T-helper 2 cell (primary cell): ENCODE measurements at regions not wholly inside any gene's neighbourhood (a gene's known extent, or its start where the extent isn't known, plus 50 kb on each side); places are given as distances from the start of the nearest gene placed in this dataset.
"Not testable (repeated sequence)": the region's sequence is repeated elsewhere in the genome, so short reads cannot be mapped to it uniquely, and the experiment has no call there.

Experiments used
- DNase-seq, 5 experiments: peaks; one replicate each; pipeline versions ENCODE4 v3.0.0 to v3.0.0-alpha.2; 2012 to 2022

DNA sequence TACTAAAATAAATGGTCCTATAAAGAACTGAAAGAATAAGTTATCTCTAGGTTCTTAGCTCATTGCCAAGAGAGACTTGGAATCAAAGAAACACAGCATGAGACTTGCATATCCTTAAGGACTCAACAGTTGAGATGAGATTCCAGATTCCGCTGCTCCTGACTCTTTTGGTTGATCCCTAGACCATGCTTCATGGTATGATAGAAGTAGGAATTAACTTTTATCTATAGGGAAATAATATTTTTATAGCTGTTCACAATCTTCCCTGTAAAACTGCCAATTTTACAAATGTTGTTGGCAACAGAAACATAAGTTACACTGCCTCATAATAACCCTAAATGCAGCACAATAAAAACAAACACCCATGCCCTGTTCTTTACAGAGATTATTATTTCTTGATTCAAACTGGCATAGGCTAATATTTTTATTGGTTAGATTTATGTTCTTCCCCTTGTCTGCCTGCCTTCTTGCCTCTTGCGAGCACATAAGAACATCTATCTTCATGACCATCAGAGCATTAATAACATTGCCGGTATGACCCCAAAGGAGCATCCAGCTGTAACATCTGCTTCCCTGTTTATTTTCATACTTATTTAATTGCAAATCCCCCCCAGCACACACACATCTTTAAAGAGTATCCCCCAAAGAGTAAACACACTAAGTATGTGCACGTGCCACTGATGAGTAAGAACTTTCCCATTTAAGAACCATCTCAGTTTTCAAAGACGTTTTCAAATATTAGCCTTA is 735.7 kb upstream of the SLC8A1 start:
- DNase-seq, result no peak

DNA sequence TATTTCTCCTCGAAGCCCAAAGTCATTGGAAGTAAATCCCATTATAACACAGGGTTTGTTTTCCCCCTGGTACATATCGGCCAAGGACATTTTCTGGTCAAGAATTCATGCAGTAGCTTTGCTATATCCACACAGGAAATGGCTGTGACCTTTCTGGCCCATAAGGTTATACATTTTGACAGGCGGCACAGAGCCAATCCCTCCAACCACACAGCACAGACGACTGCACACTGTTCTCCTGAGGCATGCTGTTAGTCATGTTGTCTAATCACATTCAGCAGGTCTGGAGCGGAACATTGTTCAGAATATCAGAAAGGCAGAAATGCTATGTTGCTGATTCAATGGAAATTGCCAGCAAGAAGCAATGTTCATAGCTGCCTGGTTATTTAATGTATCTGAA is 742.3 kb upstream of the SLC8A1 start:
- no peak for DNase-seq

DNA sequence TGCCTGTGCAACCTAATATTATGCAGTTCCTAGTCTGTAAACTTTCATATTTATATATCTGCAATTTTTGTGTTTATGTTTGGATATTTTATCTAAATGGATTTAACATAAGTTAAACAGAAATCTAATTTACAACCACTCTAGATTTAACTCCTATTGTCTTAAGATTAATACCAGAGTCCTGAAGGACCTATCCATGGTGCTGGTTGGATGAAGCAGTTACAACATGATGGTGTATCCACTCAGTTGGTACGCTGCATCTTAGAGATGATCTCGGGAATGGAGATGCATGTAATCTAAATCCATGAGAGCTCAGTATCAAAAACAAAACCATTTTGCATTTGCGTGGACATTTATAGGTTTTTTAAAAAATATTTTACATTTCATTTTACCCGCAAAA is 745.9 kb upstream of the SLC8A1 start:
- no peak for DNase-seq

DNA sequence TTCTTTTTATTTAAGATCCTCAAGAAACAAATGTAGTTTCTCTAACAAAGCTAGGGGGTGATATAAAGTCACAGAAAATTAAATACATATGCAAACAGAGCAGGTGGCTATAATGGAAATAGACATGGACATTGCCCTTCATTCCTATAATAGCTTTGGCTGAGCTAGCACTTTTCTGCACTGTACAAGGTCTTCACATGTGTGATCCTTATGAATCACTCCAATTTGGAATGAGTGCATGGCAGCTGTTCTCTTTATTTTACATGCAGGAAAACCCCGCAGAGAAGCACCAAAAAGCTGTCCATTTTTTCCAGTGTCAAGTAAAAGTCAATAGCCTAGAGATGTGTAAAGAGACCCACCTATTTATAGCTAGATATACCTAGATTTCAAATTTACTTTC is 747.4 kb upstream of the SLC8A1 start:
- no peak for DNase-seq

DNA sequence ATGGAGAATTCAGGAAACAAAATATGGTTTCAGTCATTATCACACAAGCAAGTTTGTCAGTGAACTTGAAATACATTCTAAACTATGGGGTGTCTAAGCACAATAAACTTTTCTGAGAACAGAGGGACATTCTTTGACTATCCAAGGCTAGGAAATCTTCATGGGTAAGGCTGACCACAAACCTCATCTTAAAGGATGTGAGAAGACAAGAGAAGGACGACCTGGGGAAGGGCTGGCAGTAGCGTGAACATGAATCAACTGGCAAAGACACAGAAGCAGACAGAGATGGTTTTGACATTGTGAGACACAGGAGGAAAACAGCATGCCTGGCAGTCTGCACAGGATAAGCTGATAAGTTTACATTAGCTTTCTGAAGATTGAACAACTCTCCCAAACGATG is 752.4 kb upstream of the SLC8A1 start:
- DNase-seq, result no peak

DNA sequence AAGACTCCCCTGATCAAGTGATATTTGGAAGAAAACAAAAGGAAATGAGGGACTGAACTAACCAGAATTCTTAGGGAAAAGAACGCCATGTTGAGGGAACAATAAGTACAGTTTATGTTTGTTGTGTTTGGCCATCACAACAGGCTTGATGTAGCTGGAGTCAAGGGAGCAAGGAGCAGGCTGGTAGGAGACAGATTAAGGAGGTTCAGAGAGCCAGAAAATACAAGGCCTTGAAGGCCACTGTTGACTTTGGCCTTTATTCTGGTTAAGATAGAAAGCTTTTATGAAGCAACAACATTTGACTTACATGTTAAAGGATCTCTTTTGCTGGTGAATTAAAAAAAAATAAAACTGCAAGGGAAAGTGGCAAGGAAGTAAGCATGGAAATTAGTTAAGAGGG is 754.1 kb upstream of the SLC8A1 start:
- DNase-seq, result no peak

DNA sequence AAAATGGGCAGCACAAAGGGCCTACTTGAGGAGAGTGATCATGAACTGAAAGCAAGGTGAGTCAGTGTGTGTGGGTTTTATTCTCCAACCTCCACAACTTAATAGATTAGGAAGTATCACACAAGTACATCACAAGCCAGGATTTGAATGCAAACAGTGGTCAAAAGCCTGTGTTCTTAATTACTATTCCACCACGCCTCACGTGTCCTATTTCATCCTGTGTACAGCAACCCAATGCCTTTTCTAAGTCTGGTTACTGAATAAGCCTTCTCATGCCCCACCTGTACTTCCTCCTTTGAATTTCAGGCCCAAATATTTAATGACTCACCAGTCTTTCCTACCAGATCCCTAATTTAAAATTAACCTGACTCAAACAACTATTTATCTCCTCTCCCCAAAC is 755.7 kb upstream of the SLC8A1 start:
- DNase-seq, result no peak

DNA sequence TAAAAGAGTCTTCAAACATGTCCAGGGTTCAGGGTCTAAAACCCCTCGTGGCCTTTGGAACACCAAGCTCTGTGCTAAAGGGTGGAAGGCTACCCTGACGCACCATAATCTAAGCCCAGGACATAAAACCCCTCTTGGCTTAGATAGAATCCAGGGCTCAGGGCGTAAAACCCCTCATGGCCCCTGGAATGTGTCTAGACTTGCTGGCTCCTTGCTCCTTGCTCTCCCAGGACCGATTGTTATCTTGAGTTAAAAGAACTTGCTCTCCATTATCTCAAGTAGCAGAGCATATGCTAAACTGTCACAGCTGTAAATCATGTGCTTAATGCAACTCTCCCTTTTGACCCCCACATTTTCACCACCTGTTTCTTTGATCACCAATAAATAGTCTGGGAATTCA is 758.1 kb upstream of the SLC8A1 start:
- DNase-seq, result not testable (repeated sequence)

DNA sequence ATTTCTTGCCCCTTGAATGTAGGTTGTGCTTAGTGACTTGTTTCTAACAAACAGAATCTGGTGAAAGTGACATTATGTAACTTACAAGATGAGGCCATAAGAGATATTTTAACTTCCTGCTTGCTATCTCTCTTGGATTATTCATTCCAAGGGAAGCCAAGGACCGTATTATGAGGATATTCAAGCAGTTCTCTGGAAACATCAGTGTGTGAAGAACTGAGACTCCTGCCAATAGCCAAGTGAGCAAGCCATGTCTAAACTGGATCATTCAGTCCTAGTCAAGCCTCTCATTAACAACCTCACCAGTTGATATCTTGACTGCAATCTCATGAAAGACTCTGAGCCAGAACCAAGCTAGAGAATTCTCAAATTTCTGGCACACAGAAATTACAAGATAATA is 765.1 kb upstream of the SLC8A1 start:
- no peak for DNase-seq

DNA sequence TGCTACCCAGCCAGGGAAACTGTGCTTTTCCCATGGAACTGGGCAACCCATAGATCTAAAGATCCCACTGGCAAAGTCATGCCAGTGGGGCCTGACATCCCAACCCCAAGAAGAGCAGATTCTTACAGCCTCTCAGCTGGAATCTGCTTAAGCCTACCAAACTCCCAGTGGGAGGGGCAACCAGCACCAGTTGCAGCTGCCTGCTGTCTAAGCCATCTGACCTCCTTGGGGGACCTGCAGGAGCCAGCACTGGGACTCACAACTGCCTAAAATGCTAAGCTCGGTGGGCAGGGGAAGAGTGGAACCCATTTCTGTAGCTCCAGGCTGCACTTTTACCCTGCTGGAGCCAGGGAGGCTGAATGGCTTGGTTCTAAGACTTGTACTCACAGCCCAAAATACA is 770.7 kb upstream of the SLC8A1 start:
- no peak for DNase-seq

DNA sequence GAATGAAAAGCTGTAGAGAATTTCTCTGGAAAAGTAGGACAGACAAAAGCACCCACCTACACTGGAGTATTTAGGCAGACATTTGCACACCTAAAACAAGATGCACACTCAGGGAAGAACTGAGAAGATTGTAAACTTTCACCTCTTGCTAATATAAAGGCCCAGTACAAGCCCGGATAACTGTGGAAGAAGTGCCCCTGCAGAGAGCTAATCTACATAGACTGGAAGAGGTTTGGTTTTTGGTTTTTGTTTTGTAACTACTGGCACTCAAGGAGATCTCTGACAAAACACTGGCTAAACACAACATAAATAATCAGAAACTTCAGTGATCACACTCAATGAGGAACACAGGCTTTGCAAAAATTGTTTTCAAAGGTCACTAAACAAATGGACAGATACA is 782.2 kb upstream of the SLC8A1 start:
- no peak for DNase-seq

DNA sequence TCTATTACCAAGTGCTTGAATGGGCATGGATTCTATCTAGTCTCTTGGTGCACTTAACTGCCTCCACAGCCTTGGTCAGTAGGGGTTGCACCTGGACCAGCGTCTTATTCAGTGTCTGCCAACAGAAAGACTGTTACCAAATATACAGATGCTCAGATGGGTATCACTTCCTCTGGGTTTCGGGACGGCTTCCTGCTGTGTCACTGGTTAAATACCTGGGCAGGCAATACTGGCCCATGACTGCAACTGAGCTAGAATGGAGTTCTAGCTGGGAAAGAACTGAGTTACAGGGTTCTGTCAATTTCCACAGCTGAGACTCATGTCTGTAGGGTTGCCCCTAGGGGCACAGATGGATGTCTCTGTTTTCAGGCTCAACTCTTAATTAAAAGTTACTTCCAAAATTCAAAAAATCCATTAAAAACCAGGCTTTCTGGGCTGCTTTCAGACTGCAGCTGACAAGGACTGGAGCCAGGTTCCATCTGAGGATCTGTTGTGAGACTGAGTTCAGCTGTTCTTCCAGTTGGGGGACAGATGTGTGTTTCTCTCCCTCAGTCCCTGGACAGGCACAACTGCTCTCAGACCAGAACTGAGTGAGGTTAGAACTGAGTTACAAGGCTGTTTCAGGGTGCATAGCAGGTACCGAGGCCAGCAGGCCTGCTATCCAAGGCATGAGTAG is 789.6 kb upstream of the SLC8A1 start:
- no peak for DNase-seq

DNA sequence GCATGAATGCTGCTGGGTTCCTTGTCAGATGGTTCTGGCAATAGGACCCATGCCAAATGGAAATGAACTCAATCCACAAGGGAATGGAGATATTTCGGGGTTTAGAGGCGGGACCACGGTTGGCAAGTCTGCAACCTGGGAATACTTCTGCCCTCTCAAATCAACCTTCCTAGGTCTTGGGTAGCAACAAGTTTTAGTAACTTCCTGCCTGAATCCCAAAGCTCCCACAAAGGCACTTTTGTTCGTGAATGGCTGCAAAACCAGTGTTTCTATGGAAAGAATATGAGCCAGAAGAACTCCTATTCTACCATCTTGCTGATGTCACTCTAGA is 790.1 kb upstream of the SLC8A1 start:
- no peak for DNase-seq

DNA sequence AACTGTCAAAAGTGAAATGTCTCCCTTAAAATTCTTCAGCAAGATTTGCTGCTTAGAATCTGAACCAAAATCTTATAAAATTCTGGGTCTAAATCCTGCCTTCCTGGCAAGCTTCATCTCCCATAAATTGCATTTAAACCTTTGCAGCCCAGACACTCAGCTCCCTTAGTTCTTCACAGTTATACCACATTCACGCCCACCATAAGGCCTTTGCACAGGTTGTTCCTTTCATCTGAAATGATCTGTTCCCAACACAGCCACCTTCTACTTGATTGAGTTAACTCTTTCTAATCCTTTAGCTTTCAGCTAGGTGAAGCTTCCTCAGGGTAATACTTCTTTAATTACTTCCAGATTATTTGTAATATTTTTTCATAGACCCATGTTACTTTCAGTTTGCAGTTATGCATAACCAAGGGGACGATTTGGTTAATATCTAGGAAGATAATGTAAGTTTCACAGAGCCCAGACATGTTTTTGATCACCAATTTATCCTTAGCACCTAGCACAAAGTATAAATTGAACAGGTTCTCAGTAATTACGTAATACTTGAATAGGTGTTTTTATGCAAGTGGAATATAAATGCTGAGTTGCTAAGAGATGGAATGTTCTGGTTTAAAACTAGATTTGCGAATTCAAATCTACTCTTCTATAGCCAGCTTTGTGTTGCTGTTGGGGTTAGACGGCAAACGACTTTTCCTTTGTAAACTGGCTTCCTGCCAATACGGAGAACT is 779.7 kb upstream of the PKDCC start:
- DNase-seq, result no peak

DNA sequence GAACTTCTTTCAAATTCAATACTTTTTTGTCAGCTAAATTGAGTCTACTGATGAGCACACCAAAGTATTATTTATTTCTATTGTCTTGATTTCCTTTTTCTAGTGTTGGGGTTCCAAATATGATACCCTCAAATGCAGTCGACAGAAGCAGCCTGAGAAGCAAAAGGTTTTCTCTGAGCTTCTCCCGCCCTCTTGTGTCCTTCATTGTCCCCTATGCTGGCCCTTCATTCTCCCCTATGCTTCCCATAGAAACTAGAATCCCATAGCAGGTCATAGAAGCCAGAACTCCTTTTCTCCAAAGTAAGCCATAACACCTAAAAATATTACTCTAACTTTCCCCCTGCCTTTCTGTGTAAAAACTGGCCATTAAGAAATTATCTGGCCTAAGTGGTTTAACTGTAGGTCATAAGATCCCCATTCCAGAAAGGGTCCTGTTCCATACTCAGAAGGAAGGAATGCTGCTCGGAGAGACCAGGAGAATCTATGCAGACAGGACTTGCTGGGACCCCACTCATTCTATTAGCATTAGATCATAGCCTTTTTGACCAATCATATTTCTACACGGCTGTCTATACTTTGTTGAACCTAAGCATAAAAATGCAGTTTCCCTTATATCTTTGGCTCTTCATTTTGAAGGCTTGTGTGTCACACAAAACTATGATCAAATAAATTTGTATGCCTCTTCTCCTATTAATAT is 764.6 kb upstream of the PKDCC start:
- DNase-seq, result no peak

DNA sequence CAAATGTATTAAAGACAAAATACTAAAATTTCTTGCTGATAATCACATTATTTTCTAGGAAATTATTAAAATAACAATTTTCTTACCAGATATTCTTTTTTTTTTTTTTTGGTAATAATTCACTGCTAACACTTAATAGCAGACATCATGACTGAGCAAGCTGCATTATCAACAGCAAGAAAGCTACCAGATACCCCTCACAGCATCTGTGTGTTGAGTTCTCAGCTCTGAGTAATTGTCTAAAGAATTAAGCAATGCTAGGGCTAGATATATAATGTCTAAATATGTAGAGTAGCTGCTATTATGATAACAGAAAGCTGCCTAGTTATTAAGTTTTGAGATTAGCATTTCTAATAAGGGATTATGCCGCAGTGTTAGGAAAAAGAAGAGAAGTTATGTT is 754.3 kb upstream of the PKDCC start:
- DNase-seq, result no peak

DNA sequence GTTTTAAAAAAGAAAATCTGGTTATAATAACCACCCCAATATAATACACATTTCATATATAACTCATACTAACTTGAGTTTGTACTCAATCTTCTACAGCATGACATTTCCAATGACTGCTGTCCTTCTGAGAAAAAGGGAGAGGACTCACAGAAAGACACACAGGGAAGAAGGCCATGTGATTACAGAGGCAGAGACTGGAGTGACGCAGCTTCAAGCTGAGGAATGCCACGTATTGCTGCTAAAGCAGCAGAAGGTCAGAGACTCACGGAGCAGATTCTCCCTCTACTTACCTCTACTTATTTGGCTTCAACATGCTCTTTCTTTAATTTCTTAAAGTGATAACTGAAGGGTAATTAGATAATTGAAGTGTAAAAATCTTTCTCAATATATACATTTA is 753.5 kb upstream of the PKDCC start:
- DNase-seq, result no peak

DNA sequence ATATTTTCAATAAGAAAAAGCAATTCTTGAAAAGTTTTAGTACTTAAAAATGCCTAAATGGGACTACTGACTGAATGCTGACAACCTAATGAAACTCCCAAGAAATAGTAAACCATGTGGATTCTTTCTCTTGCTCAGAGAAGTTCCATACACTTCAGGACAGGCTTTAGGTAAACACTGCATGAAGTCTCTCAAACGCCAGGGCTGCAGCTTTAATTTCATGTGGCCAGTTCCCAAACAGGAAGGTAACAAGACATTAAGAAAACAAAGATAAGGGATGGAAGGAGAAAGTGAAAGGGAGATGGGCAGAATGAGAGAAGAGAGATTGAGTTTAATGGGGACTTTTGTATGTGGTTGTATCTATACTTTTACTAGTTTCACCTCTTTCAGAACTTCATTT is 734.7 kb upstream of the PKDCC start:
- no peak for DNase-seq

DNA sequence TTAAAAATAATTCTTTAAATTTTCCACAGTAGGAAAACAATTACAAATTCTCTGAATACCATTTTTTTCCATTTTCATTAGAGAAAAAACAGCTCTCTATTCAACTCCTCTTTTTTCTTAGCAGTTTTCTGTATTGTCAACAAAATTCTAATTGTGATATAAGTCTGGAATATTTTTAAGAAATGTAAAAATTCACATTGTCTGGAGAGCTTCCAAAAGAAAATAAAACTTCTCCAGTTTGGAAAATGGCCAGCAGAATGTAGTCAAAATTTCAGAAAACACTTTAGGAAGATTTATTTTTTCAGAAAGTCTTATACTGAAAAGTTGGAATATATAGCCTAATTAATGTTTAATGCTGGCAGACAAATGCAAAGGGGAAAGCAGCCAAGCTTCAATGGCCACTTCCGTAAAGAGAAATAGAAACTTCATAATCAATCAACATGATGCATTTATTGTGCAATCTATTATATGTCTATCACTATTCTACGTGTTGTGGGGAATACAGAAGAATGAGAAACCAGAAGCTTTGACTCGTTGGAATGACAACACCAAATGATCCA is 733.2 kb upstream of the PKDCC start:
- DNase-seq, result no peak

DNA sequence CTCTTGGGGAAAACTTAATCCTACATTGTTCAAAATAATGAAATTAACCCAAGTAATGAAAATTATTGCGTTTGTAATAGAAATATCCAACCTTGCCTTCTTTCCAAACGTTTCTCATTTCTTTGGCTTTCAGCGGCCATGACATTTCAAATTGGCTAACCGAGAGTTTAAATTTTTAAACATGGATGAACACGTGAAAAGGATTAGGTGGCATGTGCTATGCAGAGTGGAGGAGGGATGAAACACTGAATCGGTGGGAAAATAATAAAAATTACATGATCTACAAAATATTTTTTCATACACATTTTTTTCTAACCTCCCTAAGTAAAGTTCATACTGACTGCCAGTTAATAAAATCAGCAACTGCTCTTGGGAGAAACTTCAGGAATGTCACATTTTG is 728.4 kb upstream of the PKDCC start:
- no peak for DNase-seq

DNA sequence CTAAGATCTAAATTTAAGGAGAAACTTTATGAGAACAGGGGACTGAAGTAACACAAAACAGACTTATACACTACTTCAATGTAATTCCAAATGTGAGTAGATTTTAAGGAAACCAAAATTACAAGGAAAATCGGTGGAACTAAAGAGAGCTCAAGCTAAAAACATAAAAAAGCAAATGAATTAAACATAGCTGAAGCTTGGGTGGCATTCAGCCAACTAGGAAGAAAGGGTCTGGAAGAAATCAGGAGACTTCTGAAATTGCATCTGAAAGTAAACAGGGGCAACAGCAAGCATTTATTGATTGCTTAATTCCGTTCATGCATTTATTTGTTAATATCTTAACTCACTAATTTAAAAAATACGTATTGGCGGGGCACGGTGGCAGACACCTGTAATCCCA is 727.3 kb upstream of the PKDCC start:
- DNase-seq, result no peak

DNA sequence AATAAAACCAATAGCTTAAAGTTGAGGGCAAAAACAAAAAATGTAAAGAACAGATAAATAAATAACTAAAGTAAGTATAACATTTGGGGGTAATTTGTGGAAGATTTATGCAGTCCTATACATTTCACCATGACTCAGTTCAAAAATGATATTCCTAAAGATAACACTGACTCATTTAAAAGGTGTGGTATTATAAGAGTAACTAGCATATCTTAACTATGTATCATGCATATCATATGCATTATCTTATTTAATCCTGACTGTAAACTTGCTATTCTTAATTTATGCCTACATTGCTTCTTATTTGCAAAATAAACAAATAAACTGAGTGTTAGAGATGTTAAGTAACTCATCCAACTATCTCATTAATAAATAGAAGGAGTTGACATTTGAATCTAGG is 726.5 kb upstream of the PKDCC start:
- no peak for DNase-seq

DNA sequence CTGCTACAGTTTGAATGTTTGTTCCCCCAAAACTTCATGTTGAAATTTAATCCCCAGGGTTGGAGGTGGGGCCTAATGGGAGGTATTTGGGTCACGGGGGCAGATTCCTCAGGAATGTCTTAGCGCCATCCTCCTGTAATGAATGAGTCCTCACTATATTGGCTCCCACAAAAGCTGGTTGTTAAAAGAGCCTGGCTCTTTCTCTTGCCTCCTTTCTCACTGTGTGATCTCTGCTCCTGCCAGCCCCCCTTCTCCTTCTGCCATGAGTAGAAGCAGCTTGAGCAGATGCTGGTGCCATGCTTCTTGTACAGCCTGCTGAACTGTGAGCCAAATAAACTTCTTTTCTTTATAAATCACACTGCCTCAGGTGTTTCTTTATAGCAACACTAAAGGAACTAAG is 721.0 kb upstream of the PKDCC start:
- no peak for DNase-seq
